Activated CD8-positive, alpha-beta memory T cell treated with anti-CD3 and anti-CD28 coated beads, Interleukin-2, amount 50 U/mL, for 4 hours (primary cell): ENCODE measurements at regions not wholly inside any gene's neighbourhood (a gene's known extent, or its start where the extent isn't known, plus 50 kb on each side); places are given as distances from the start of the nearest gene placed in this dataset.
"Not testable (repeated sequence)": the region's sequence is repeated elsewhere in the genome, so short reads cannot be mapped to it uniquely, and the experiment has no call there.

ENCODE experiments used
- DNase-seq: peaks from one replicate; pipeline ENCODE4 v3.0.0-alpha.2; 2020

DNA sequence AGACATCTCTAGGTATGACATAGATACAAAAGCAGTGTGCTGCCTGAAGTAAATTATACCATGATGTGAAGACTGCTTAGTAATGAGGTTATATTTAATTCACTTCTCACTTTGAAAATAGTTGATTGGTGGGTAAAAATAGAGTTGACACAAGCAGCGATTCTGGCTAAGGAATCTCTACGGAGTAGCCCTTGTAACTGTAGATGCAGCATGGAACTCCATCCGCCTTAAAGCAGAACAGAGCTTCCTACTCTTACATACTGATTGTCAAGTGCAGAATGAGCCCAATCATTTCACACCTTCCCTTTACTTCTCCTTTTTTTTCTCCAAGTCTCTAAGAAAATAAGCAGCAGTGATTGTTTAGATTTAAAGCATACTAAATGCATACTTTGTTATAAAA lies 1594.6 kb upstream of the SLC39A10 start:
- DNase-seq: no peak

GRCh38 chr2:194060269-194060668 lies 1596.8 kb upstream of the SLC39A10 start:
- no peak for DNase-seq

GRCh38 chr2:194054313-194054712 lies 1602.7 kb upstream of the SLC39A10 start:
- DNase-seq: no peak

GRCh38 chr2:194044321-194044720 lies 1612.7 kb upstream of the SLC39A10 start:
- DNase-seq: no peak

DNA sequence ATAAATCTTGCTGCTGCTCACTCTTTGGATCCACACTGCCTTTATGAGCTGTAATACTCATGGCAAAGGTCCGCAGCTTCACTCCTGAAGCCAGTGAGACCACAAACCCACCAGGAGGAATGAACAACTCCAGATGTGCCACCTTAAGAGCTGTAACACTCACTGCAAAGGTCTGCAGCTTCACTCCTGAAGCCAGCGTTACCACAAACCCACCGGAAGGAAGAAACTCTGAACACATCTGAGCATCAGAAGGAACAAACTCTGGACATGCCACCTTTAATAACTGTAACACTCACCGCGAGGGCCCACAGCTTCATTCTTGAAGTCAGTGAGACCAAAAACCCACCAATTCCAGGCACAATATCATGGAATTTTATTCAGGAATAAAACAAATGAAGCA lies 1635.9 kb upstream of the SLC39A10 start:
- DNase-seq: not testable (repeated sequence)

- no peak for DNase-seq
Measured at GRCh38 chr2:194020155-194020554, 1636.9 kb upstream of the SLC39A10 start.

- no peak for DNase-seq
Measured at GRCh38 chr2:194015751-194016150, 1641.3 kb upstream of the SLC39A10 start.

- DNase-seq: no peak
Measured at GRCh38 chr2:194014639-194015038, 1642.4 kb upstream of the SLC39A10 start.

- no peak for DNase-seq
Measured at GRCh38 chr2:194004590-194005206, 1652.3 kb upstream of the SLC39A10 start.

GRCh38 chr2:194003911-194004310 lies 1653.1 kb upstream of the SLC39A10 start:
- no peak for DNase-seq

- no peak for DNase-seq
Measured at GRCh38 chr2:194002699-194003368, 1654.2 kb upstream of the SLC39A10 start.

- DNase-seq: no peak
Measured at GRCh38 chr2:193990868-193991267, 1666.2 kb upstream of the SLC39A10 start.

GRCh38 chr2:193989645-193990044 lies 1667.4 kb upstream of the SLC39A10 start:
- no peak for DNase-seq

- no peak for DNase-seq
Measured at GRCh38 chr2:193988784-193989183, 1668.2 kb upstream of the SLC39A10 start.

DNA sequence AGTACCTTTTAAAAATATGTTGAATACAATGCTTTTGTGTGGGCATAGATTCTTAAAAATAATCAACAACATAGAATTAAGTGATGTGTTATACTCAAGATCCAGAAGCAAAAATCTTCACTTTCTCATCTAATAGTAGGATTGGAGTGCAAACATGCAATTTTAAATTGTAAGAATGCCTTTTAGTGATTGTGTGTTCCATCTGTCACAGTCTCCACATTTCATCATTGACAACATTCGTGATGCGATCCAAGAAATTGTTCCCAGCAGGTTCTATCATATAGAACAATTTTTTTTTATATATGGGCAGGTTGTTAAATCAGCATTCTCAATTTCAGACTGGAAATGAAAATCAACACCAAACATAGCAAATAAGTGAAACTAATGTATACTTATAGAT lies 1671.8 kb upstream of the SLC39A10 start:
- DNase-seq: no peak

GRCh38 chr2:193980599-193980998 lies 1676.4 kb upstream of the SLC39A10 start:
- no peak for DNase-seq

DNA sequence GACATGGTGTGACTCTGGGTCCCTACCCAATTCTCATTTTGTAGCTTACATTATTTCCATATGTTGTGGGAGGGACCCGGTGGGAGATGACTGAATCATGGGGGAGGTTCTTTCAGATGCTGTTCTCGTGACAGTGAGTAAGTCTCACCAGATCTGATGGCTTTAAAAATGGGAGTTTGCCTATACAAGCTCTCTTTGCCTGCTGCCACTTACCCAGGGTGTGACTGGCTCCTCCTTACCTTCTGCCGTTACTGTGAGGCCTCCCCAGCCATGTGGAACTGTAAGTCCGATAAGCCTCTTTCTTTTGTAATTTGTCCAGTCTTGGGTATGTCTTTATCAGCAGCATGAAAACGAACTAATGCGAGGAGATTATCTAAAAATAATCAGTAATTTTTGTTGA lies 1683.2 kb upstream of the SLC39A10 start:
- no peak for DNase-seq

DNA sequence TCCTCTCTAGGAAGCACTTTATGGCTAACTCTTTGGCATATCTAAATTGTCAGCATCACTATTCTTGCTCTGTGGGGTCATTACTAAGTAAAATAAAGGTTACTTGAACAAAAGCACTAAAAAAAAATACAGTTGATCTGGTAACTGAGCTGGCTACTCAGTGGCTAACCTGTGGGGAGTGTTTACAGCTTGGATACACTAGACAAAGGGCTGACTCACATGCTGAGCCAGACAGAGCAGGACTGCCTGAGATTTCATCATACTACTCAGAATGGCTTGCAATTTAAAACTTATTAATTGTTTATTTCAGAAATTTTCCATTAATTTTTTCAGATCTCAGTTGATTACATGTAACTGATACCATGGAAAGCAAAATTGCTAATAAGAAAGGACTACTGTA lies 1690.4 kb upstream of the SLC39A10 start:
- no peak for DNase-seq

DNA sequence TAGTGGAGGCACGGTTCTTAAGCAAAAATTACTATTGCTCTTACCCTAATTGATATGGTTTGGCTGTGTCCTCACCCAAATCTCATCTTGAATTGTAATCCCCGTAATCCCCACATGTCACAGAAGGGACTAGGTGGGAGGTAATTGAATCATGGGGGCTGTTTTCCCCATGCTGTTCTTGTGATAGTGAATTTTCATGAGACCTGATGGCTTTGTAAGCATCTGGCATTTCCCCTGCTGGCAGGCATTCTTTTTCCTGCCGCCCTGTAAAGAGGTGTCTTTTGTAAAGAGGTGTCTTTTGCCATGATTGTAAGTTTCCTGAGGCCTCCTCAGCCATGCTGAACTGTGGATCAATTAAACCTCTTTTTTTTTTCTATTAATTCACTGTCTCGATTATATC lies 1691.8 kb upstream of the SLC39A10 start:
- DNase-seq: no peak

GRCh38 chr2:193963472-193964119 lies 1693.4 kb upstream of the SLC39A10 start:
- no peak for DNase-seq

DNA sequence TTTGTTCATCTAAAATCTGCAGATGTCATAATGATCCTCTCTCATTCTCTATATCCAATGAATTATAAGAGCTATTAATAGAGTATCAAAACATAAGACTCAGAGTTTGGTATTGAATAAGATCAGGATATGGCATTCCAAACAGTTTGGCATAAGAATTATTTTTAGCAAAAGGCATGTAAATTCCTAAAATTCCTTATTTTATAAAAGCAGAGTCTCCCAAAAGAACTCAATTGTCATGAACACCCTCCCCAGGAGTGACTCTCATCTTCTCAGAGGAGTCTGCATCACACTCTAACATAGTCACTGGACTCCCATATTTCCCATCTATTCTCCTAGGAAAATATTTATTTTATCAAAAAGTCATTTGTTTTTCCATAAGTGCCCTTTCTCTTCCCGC lies 1710.2 kb upstream of the SLC39A10 start:
- no peak for DNase-seq

- DNase-seq: no peak
Measured at GRCh38 chr2:193943406-193943960, 1713.5 kb upstream of the SLC39A10 start.

- DNase-seq: no peak
Measured at GRCh38 chr2:193935114-193935513, 1721.9 kb upstream of the SLC39A10 start.

DNA sequence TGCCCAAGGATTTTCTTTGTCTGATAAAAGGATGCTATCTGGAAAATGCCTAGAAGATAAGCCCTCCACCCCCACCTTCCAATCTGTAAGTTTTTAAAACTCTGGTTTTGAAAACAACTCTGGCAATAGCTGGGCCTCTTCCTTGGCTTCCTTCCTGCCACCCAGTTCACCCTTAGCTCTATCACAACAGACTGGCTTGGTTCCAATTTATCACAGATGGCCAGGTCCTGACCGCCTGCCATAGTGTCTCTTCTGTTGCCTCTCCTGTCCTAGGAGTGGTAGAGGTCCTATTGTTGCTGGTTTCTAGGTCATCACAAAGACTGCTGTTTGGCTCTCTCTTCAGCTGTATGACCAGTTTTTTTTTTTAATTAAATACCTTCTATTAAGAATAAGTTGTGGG lies 1727.9 kb upstream of the SLC39A10 start:
- DNase-seq: no peak
